GM23338 (cell line): ENCODE measurements at regions not wholly inside any gene's neighbourhood (a gene's known extent, or its start where the extent isn't known, plus 50 kb on each side); places are given as distances from the start of the nearest gene placed in this dataset.

Experiments
- EZH2 ChIP-seq: fragments of 200-600 bp; sonication (generic); IDR thresholded peaks from one replicate; pipeline ENCODE4 v1.8.0; 2017; ENCODE audit warnings: antibody characterized with exemption, mild to moderate bottlenecking, low read depth; ENCODE audit not compliant: unreplicated experiment
- POLR2AphosphoS5 ChIP-seq: IDR thresholded peaks from 2 replicates; pipeline ENCODE4 v1.6.1; 2016; ENCODE audit warnings: antibody characterized with exemption, low read depth
- TF ChIP-seq, protein P1 (sequence below), 2 experiments: fragments of 200-600 bp in 1 of 2; sonication (generic) in 1 of 2; conservative IDR thresholded peaks; 2 replicates each; pipeline versions ENCODE4 v1.5.1 to v1.6.1; 2016 to 2017; ENCODE audit warnings: antibody characterized with exemption in 2 of 2, low read depth in 2 of 2, mild to moderate bottlenecking in 2 of 2, moderate library complexity in 1 of 2

DNA sequence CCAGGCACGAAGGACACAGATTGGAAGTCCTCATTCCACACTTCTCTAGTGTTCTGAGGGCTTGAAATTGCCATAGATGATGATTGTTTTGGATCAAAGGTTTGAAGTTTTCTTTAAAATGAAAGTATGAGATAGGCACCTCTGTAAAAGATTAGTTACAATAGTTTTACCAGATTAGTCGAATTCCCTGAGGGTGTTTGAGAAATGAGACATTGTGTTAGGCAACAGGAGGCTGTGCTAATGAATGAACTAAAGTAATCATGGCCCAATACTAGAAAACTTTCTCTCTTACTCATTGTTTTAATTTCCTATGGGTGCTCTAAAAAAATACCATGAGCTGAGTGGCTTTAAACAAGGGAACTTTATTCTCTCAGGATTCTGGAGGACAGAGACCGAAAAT, 421.7 kb downstream of the RNF144A start:
- TF ChIP-seq, protein P1, sequence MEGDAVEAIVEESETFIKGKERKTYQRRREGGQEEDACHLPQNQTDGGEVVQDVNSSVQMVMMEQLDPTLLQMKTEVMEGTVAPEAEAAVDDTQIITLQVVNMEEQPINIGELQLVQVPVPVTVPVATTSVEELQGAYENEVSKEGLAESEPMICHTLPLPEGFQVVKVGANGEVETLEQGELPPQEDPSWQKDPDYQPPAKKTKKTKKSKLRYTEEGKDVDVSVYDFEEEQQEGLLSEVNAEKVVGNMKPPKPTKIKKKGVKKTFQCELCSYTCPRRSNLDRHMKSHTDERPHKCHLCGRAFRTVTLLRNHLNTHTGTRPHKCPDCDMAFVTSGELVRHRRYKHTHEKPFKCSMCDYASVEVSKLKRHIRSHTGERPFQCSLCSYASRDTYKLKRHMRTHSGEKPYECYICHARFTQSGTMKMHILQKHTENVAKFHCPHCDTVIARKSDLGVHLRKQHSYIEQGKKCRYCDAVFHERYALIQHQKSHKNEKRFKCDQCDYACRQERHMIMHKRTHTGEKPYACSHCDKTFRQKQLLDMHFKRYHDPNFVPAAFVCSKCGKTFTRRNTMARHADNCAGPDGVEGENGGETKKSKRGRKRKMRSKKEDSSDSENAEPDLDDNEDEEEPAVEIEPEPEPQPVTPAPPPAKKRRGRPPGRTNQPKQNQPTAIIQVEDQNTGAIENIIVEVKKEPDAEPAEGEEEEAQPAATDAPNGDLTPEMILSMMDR (conservative IDR thresholded peaks at IDR 0.05; ENCODE audit: low read depth in 2 of 2), result no peak
- TF ChIP-seq POLR2AphosphoS5 (no peak), EZH2 (no peak)
